ENCODE measurements at regions not wholly inside any gene's neighbourhood (a gene's known extent, or its start where the extent isn't known, plus 50 kb on each side); places are given as distances from the start of the nearest gene placed in this dataset.

GRCh38 chr10:90526721-90527120 lies 331.1 kb downstream of the HTR7 start:
- H3K27me3 Mint-ChIP-seq (ENCODE audit: low read depth in 3 of 3), result peaks cover 0 to 3% (median 1%) of the 10 kb centered on the region in 3 donors
- peaks cover 2 to 20% (median 14%) of the 10 kb centered on the region in 6 donors for H3K9me3 Mint-ChIP-seq
- DNase-seq, result no peak
- no peak overlapping the region for H3K27ac Mint-ChIP-seq
- no peaks in the 10 kb centered on the region for H3K36me3 Mint-ChIP-seq
- no peak overlapping the region for H3K4me3 Mint-ChIP-seq
- no peaks in the 10 kb centered on the region for H3K4me1 Mint-ChIP-seq

- H3K36me3 Mint-ChIP-seq, result no peaks in the 10 kb centered on the region
- peaks cover 2 to 10% (median 7%) of the 10 kb centered on the region in 6 donors for H3K9me3 Mint-ChIP-seq
- no peak overlapping the region for H3K27ac Mint-ChIP-seq
These were observed 327.3 kb downstream of the HTR7 start for GRCh38 chr10:90530521-90530920.

DNA sequence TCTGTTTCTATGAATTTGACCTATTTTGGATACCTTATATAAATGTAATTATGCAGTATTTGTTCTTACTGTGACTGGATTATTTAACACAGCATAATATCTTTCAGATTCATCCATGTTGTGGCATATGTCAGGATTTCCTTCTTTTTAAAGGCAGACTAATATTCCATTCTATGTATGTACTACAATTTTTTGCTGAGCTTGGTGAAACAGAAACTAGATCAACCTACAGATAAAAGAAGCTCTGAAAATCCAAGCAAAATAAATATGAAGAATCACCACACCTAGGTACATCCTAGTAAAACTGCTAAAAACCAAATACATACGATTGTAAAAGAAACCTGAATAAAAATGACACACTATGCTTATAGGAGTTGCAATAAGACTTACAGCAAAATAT lies 300.5 kb downstream of the HTR7 start:
- DNase-seq, result no peak
- Mint-ChIP-seq H3K9me3 (peaks cover 4 to 21% (median 10%) of the 10 kb centered on the region in 6 donors), H3K27me3 (ENCODE audit: low read depth in 3 of 3) (peaks cover 0 to 5% (median 0%) of the 10 kb centered on the region in 3 donors), H3K4me1 (no peaks in the 10 kb centered on the region), H3K4me3 (no peak overlapping the region), H3K27ac (no peak overlapping the region), H3K36me3 (no peaks in the 10 kb centered on the region)

More at GRCh38 chr10:90530521-90530920, 327.3 kb downstream of the HTR7 start:
- Mint-ChIP-seq H3K27me3 (ENCODE audit: low read depth in 3 of 3) (peaks cover 0 to 1% (median 0%) of the 10 kb centered on the region in 3 donors), H3K4me1 (no peaks in the 10 kb centered on the region), H3K4me3 (no peak overlapping the region)
- no peak for DNase-seq

- Mint-ChIP-seq H3K27ac (no peak overlapping the region), H3K9me3 (peaks cover 4 to 19% (median 8%) of the 10 kb centered on the region in 6 donors), H3K27me3 (ENCODE audit: low read depth in 3 of 3) (peaks cover 0 to 2% (median 0%) of the 10 kb centered on the region in 3 donors), H3K4me3 (no peak overlapping the region), H3K4me1 (no peaks in the 10 kb centered on the region), H3K36me3 (no peaks in the 10 kb centered on the region)
- DNase-seq, result no peak
These were observed 297.5 kb downstream of the HTR7 start for GRCh38 chr10:90560331-90560730.

GRCh38 chr10:90561666-90562065 lies 296.2 kb downstream of the HTR7 start:
- Mint-ChIP-seq H3K27me3 (ENCODE audit: low read depth in 3 of 3) (peaks cover 0 to 2% (median 0%) of the 10 kb centered on the region in 3 donors), H3K27ac (no peak overlapping the region), H3K9me3 (peaks cover 2 to 12% (median 6%) of the 10 kb centered on the region in 6 donors), H3K4me3 (no peak overlapping the region), H3K36me3 (no peaks in the 10 kb centered on the region), H3K4me1 (no peaks in the 10 kb centered on the region)
- no peak for DNase-seq

- Mint-ChIP-seq H3K27me3 (ENCODE audit: low read depth in 3 of 3) (peaks cover 0 to 1% (median 0%) of the 10 kb centered on the region in 3 donors), H3K4me3 (no peak overlapping the region), H3K27ac (no peak overlapping the region), H3K4me1 (no peaks in the 10 kb centered on the region), H3K9me3 (peaks cover 0 to 14% (median 8%) of the 10 kb centered on the region in 6 donors), H3K36me3 (no peaks in the 10 kb centered on the region)
- DNase-seq, result no peak
These were observed 286.2 kb downstream of the HTR7 start for GRCh38 chr10:90571481-90572258.

GRCh38 chr10:90575125-90575524 lies 282.7 kb downstream of the HTR7 start:
- Mint-ChIP-seq H3K4me1 (no peaks in the 10 kb centered on the region), H3K27ac (no peak overlapping the region), H3K9me3 (peaks cover 0 to 10% (median 4%) of the 10 kb centered on the region in 6 donors), H3K36me3 (no peaks in the 10 kb centered on the region), H3K4me3 (no peak overlapping the region), H3K27me3 (ENCODE audit: low read depth in 3 of 3) (peaks cover 0 to under 1% (median 0%) of the 10 kb centered on the region in 3 donors)
- DNase-seq, result no peak

GRCh38 chr10:90577569-90577968 lies 280.3 kb downstream of the HTR7 start:
- H3K27ac Mint-ChIP-seq, result no peak overlapping the region
- peaks cover 0 to 1% (median 0%) of the 10 kb centered on the region in 3 donors for H3K27me3 Mint-ChIP-seq (ENCODE audit: low read depth in 3 of 3)
- no peaks in the 10 kb centered on the region for H3K4me1 Mint-ChIP-seq
- no peaks in the 10 kb centered on the region for H3K36me3 Mint-ChIP-seq
- H3K9me3 Mint-ChIP-seq, result peaks cover 0 to 9% (median 0%) of the 10 kb centered on the region in 6 donors
- H3K4me3 Mint-ChIP-seq, result no peak overlapping the region
- DNase-seq, result no peak

GRCh38 chr10:90579602-90580242 lies 278.1 kb downstream of the HTR7 start:
- H3K27me3 Mint-ChIP-seq (ENCODE audit: low read depth in 3 of 3), result peaks cover 0 to 1% (median 0%) of the 10 kb centered on the region in 3 donors
- H3K27ac Mint-ChIP-seq, result no peak overlapping the region
- no peaks in the 10 kb centered on the region for H3K36me3 Mint-ChIP-seq
- no peak overlapping the region for H3K4me3 Mint-ChIP-seq
- DNase-seq, result no peak
- H3K4me1 Mint-ChIP-seq, result no peaks in the 10 kb centered on the region
- peaks cover 0 to 6% (median 0%) of the 10 kb centered on the region in 6 donors for H3K9me3 Mint-ChIP-seq

DNA sequence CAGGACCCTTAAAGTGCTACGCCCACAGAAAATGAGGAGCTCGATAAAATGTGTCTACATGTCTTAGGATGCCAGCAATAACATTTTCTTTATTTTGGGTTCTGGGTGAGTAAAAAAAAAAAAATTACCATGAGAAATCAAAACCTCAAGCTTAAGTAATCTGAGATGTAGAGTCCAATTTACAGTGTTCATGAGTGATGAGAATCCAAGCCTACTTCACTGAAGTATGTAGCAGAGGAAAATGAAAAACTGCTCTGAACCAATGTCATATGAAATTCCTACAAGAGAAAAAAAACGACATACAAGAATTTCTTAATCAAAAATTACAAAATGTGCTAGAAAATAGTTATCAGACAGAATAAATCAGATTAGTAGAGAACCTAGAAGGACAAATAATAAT lies 274.4 kb downstream of the HTR7 start:
- Mint-ChIP-seq H3K4me1 (no peaks in the 10 kb centered on the region), H3K4me3 (no peak overlapping the region), H3K36me3 (no peaks in the 10 kb centered on the region), H3K9me3 (peaks cover 0 to 7% (median 0%) of the 10 kb centered on the region in 6 donors), H3K27ac (no peak overlapping the region), H3K27me3 (ENCODE audit: low read depth in 3 of 3) (peaks cover 0 to 2% (median 1%) of the 10 kb centered on the region in 3 donors)
- no peak for DNase-seq

DNA sequence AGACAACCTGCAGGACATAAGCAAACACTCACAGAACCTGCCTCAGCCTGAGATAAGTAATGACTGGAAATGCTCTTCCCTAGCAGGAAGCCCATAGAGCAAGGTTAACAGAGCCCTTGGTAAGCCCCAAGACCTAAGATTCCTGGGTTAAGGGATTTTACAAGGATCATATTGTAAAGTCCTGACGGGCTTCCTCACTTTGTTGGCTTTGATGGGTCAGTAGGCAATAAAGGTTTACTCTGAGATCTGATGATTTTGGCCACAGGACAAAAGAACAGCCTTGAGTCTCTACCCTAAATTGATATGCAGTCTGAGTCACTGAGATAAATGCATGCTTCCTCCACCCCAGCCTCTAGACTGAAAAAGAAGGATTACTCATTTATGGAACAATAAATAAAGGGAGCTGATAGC lies 270.8 kb downstream of the HTR7 start:
- no peaks in the 10 kb centered on the region for H3K36me3 Mint-ChIP-seq
- DNase-seq, result no peak
- peaks cover 0 to 7% (median 0%) of the 10 kb centered on the region in 6 donors for H3K9me3 Mint-ChIP-seq
- H3K27me3 Mint-ChIP-seq (ENCODE audit: low read depth in 3 of 3), result peaks cover 0 to 2% (median 2%) of the 10 kb centered on the region in 3 donors
- H3K27ac Mint-ChIP-seq, result no peak overlapping the region
- no peaks in the 10 kb centered on the region for H3K4me1 Mint-ChIP-seq
- no peak overlapping the region for H3K4me3 Mint-ChIP-seq

DNA sequence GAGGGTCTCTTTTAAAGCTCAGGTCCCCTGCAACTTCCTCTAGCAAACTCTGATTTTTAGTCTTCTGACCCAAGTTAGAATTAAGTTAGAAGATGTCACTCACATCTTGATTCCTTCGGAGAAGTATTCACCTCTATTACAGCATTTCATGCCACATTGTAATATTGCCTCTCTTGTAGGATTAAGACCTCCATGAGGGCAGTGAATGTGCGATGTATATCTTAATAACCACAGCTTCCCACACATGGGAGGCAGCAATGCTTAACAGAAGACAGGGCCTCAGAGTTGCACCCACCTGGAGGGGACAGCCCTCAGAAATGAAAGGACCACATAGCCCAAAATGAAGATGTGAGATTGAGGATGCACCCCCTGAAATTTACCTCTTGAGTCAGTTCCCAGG lies 270.3 kb downstream of the HTR7 start:
- Mint-ChIP-seq H3K36me3 (no peaks in the 10 kb centered on the region), H3K27me3 (ENCODE audit: low read depth in 3 of 3) (peaks cover 0 to 2% (median 2%) of the 10 kb centered on the region in 3 donors), H3K27ac (no peak overlapping the region), H3K9me3 (peaks cover 0 to 7% (median 0%) of the 10 kb centered on the region in 6 donors), H3K4me1 (no peaks in the 10 kb centered on the region), H3K4me3 (no peak overlapping the region)
- DNase-seq, result no peak

DNA sequence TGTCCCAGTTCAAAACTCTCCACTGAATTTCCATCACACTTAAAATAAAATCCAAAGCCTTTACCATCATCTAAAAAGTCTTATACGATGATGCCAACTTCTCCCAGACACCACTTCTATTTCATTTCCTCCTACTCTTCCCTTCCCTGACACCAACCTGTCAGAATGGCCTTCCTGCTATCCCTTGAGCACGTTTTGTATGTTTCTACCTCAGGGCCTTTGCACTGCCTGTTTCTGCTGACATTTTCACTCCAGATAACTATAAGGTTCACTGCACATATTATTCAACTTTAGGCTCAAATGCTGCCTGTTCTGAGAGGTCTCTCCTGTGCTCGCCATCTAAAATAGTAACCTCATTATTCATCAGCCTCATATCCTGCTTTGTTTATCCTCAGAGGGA lies 269.6 kb downstream of the HTR7 start:
- H3K27ac Mint-ChIP-seq, result no peak overlapping the region
- H3K4me3 Mint-ChIP-seq, result no peak overlapping the region
- H3K4me1 Mint-ChIP-seq, result no peaks in the 10 kb centered on the region
- H3K9me3 Mint-ChIP-seq, result peaks cover 0 to 7% (median 0%) of the 10 kb centered on the region in 6 donors
- H3K27me3 Mint-ChIP-seq (ENCODE audit: low read depth in 3 of 3), result peaks cover 0 to 2% (median 2%) of the 10 kb centered on the region in 3 donors
- no peak for DNase-seq
- H3K36me3 Mint-ChIP-seq, result no peaks in the 10 kb centered on the region

DNA sequence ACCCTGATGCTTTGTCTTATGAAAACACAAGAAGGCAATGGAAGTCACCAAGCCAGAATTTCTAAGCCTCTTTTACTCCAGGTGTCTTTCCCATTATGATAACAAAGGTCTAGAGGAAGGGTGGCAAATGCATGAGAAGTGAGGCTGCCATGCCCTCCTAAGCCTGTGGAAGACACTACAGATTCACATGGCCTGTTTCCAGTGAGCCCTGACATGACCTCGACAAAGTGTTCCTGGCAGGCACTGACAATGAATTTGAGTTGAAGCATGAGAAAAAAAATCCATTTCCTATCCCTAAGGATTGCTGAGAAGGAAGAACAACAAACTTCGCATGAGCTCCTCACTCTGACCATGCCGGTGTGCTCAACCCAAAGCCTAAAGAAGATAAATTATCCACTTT lies 268.0 kb downstream of the HTR7 start:
- Mint-ChIP-seq H3K36me3 (no peaks in the 10 kb centered on the region), H3K4me1 (no peaks in the 10 kb centered on the region), H3K27me3 (ENCODE audit: low read depth in 3 of 3) (peaks cover 0 to 2% (median 2%) of the 10 kb centered on the region in 3 donors), H3K4me3 (no peak overlapping the region), H3K27ac (no peak overlapping the region), H3K9me3 (peaks cover 0 to 3% (median 0%) of the 10 kb centered on the region in 6 donors)
- DNase-seq, result no peak

Measured in immature natural killer cell (primary cell).